ENCODE measurements at regions not wholly inside any gene's neighbourhood (a gene's known extent, or its start where the extent isn't known, plus 50 kb on each side); places are given as distances from the start of the nearest gene placed in this dataset.

- ChIA-PET CTCF (no interaction called here), POLR2A (no interaction called here)
- Mint-ChIP-seq H3K4me1 (ENCODE audit: low read depth, unreplicated experiment) (peaks cover 27% of the 10 kb centered on the region), H3K27me3 (ENCODE audit: insufficient read depth, unreplicated experiment) (peaks cover 14% of the 10 kb centered on the region), H3K27ac (ENCODE audit: unreplicated experiment) (no peak overlapping the region), H3K9me3 (ENCODE audit: unreplicated experiment) (peaks cover 5% of the 10 kb centered on the region), H3K36me3 (ENCODE audit: insufficient read depth, unreplicated experiment) (no peaks in the 10 kb centered on the region), H3K4me3 (ENCODE audit: unreplicated experiment) (no peak overlapping the region)
- intact Hi-C loops (cut with micrococcal nuclease; ENCODE audit: unreplicated experiment) = no loop called here
- no peak for DNase-seq
- Histone ChIP-seq H3K4me1 (no peaks in the 10 kb centered on the region), H3K9me3 (no peaks in the 10 kb centered on the region), H3K27me3 (replicated peaks; ENCODE audit: control insufficient read depth, insufficient read depth, low read length) (no peaks in the 10 kb centered on the region), H3K4me3 (ENCODE audit: low read depth, low read length) (no peak overlapping the region), H3K36me3 (ENCODE audit: control insufficient read depth, insufficient read depth, low read length) (no peaks in the 10 kb centered on the region)
- BruUV-seq (replicated peaks) = no TSS peak
- TF ChIP-seq, protein P1, sequence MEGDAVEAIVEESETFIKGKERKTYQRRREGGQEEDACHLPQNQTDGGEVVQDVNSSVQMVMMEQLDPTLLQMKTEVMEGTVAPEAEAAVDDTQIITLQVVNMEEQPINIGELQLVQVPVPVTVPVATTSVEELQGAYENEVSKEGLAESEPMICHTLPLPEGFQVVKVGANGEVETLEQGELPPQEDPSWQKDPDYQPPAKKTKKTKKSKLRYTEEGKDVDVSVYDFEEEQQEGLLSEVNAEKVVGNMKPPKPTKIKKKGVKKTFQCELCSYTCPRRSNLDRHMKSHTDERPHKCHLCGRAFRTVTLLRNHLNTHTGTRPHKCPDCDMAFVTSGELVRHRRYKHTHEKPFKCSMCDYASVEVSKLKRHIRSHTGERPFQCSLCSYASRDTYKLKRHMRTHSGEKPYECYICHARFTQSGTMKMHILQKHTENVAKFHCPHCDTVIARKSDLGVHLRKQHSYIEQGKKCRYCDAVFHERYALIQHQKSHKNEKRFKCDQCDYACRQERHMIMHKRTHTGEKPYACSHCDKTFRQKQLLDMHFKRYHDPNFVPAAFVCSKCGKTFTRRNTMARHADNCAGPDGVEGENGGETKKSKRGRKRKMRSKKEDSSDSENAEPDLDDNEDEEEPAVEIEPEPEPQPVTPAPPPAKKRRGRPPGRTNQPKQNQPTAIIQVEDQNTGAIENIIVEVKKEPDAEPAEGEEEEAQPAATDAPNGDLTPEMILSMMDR (IDR thresholded peaks at IDR 0.05; ENCODE audit: insufficient read depth in 1 of 2, low read depth in 1 of 2, low read length in 1 of 2, severe bottlenecking in 1 of 2, unreplicated experiment in 1 of 2) = no peak
Observed at GRCh38 chr6:14838133-14838583, 407.7 kb upstream of the JARID2 start.

- Histone ChIP-seq H3K27me3 (replicated peaks; ENCODE audit: control insufficient read depth, insufficient read depth, low read length) (no peaks in the 10 kb centered on the region), H3K9me3 (no peaks in the 10 kb centered on the region), H3K4me1 (no peaks in the 10 kb centered on the region), H3K36me3 (ENCODE audit: control insufficient read depth, insufficient read depth, low read length) (no peaks in the 10 kb centered on the region), H3K4me3 (ENCODE audit: low read depth, low read length) (no peak overlapping the region)
- TF ChIP-seq, protein P1 (IDR thresholded peaks at IDR 0.05; ENCODE audit: insufficient read depth in 1 of 2, low read depth in 1 of 2, low read length in 1 of 2, severe bottlenecking in 1 of 2, unreplicated experiment in 1 of 2) = no peak
- intact Hi-C loops (cut with micrococcal nuclease; ENCODE audit: unreplicated experiment) = no loop called here
- POLR2A ChIA-PET = no interaction called here
- H3K9me3 Mint-ChIP-seq (ENCODE audit: unreplicated experiment) = peaks cover 5% of the 10 kb centered on the region
- H3K27ac Mint-ChIP-seq (ENCODE audit: unreplicated experiment) = no peak overlapping the region
- H3K36me3 Mint-ChIP-seq (ENCODE audit: insufficient read depth, unreplicated experiment) = no peaks in the 10 kb centered on the region
- H3K4me1 Mint-ChIP-seq (ENCODE audit: low read depth, unreplicated experiment) = peaks cover 22% of the 10 kb centered on the region
- H3K4me3 Mint-ChIP-seq (ENCODE audit: unreplicated experiment) = no peak overlapping the region
- no TSS peak for BruUV-seq (replicated peaks)
- no peak for DNase-seq
- peaks cover 13% of the 10 kb centered on the region for H3K27me3 Mint-ChIP-seq (ENCODE audit: insufficient read depth, unreplicated experiment)
- CTCF ChIA-PET = no interaction called here
Observed at GRCh38 chr6:14841901-14842421, 403.9 kb upstream of the JARID2 start.

DNA sequence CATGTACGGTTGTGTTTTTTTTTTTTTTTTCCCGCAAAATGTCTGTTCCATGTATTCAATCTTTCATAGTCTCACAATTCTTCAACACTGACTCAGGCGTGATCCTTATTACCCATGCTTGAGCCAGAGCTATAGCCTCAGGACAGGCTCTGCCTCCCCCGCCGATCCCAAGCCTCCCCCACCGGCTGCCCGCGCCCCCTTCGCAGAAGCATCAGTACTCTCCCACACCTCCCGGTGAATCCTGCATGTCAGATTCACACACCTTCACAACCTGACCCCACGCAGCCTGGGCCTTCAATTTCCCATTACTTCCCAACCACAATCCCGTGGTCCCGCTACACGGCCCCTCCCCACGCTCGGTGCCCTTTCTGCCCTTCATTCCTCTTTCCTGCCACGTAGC lies 401.5 kb upstream of the JARID2 start:
- Histone ChIP-seq H3K9me3 (no peaks in the 10 kb centered on the region), H3K4me3 (ENCODE audit: low read depth, low read length) (no peak overlapping the region), H3K4me1 (no peaks in the 10 kb centered on the region), H3K27me3 (replicated peaks; ENCODE audit: control insufficient read depth, insufficient read depth, low read length) (no peaks in the 10 kb centered on the region), H3K36me3 (ENCODE audit: control insufficient read depth, insufficient read depth, low read length) (no peaks in the 10 kb centered on the region)
- ChIA-PET POLR2A (no interaction called here), CTCF (no interaction called here)
- TF ChIP-seq, protein P1 (IDR thresholded peaks at IDR 0.05; ENCODE audit: insufficient read depth in 1 of 2, low read depth in 1 of 2, low read length in 1 of 2, severe bottlenecking in 1 of 2, unreplicated experiment in 1 of 2) = no peak
- intact Hi-C loops (cut with micrococcal nuclease; ENCODE audit: unreplicated experiment) = no loop called here
- DNase-seq = no peak
- peaks cover 4% of the 10 kb centered on the region for H3K27me3 Mint-ChIP-seq (ENCODE audit: insufficient read depth, unreplicated experiment)
- H3K36me3 Mint-ChIP-seq (ENCODE audit: insufficient read depth, unreplicated experiment) = no peaks in the 10 kb centered on the region
- no peak overlapping the region for H3K27ac Mint-ChIP-seq (ENCODE audit: unreplicated experiment)
- no TSS peak for BruUV-seq (replicated peaks)
- no peak overlapping the region for H3K4me3 Mint-ChIP-seq (ENCODE audit: unreplicated experiment)
- peaks cover under 1% of the 10 kb centered on the region for H3K4me1 Mint-ChIP-seq (ENCODE audit: low read depth, unreplicated experiment)
- peaks cover 5% of the 10 kb centered on the region for H3K9me3 Mint-ChIP-seq (ENCODE audit: unreplicated experiment)

Data from Caco-2 (cell line).